ENCODE measurements at regions not wholly inside any gene's neighbourhood (a gene's known extent, or its start where the extent isn't known, plus 50 kb on each side); places are given as distances from the start of the nearest gene placed in this dataset.
"Not testable (repeated sequence)": the region's sequence is repeated elsewhere in the genome, so short reads cannot be mapped to it uniquely, and the experiment has no call there.

DNA sequence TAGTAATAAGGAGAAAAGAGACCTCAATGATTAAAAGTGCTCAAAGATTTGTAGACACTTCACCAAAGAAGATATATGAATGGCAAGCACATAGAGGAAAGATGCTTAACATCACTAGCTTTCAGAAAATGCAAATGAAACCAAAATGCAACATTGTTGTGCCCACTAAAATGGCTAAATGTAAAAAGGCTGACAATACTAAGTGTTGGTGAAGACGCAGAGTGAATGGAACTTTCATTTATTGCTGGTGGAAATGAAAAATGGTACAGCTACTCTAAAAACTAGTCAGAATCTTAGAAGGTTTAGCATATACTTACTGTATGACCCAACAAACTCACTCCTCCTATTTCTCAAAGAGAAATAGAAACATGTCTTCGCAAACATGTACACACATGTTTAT lies 212.9 kb upstream of the PITRM1 start:
- no peak for DNase-seq (ENCODE audit: low read depth in 2 of 2)

DNA sequence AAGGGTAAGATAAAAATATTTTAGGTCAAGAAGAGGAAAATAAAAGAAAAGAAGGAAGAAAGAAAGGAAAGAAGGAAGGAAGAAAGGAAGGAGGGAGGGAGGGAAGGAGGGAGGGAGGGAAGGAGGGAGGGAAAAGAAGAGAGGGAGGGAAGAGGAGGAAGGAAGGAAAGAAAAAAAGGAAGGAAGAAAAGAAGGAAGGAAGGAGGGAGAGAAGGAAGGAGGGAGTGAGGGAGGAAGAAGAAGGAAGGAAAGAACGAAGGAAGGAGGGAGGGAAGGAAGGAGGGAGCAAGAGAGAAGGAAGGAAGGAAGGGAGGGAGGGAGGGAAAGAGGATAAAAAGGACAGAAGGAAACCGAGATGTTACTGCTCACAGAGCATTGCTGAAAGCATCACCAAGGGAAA lies 209.5 kb upstream of the PITRM1 start:
- no peak for DNase-seq (ENCODE audit: low read depth in 2 of 2)

DNA sequence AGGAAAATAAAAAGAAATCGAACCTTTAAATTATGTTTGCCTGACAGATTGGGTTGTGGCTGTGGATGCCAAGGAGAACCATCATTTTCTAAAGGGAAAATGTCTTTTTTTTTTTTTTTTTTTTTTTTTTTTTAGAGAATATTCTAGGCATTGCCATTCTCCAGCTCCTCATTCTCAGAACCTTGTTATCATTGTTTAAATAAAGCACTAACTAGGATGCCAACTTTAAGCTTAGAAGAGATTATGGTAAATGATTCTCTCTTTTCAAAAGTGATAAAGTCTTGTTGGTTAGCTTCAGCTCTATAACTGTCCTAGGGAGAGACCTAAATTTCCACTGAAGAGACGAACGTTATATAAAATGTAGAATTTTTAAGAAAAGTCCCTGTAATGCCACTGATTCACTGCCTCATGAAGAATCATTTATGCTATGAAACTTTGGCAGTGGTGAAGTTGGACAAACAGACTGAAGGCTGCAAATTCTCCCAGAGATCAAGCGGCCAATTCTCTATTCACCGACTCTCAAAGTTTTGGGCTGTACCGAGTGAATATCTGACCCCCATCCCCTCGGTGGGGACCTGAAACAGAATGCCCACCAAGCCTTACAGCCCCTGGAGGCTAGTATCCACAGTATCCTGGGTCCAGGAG lies 207.9 kb upstream of the PITRM1 start:
- DNase-seq (ENCODE audit: low read depth in 2 of 2) = no peak

DNA sequence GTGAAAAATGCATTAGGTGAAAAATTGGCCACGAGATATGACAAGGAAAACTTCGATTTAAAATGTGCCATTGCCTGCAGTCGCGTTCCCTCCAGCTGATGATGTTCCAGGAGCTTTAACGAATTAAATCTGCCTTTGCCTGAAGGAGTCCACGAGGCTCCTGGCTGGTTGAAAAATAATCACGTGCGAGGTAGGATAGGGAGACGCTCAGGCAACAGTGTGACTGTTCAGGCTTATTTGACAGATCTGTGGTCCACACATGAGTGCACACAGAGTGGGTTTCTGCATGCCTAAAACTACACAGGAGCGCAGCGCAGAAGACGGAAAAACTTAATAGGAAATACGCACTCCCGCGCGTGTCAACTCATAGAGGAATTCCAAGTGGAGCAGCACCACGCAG lies 204.0 kb upstream of the PITRM1 start:
- DNase-seq (ENCODE audit: low read depth in 2 of 2) = no peak

DNA sequence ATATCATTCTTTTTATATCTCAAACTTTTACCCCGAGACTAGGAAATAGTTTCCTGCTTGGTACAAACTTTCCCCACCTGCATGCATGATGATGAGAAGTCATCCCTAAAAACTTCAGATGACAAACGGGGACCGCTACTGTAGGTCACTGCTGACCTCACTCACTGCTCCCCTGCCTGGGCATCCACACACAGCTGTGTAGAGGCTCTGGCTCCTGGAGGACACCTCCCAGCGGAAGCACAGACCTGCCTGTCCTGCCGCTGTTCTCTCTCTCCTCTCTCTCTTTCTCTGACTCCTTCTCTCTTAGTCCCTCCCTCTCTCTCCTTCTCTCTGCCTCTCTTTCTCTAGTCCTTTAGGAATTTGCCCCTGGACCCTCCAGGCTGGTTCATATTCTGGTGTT lies 202.9 kb upstream of the PITRM1 start:
- DNase-seq (ENCODE audit: low read depth in 2 of 2) = no peak

DNA sequence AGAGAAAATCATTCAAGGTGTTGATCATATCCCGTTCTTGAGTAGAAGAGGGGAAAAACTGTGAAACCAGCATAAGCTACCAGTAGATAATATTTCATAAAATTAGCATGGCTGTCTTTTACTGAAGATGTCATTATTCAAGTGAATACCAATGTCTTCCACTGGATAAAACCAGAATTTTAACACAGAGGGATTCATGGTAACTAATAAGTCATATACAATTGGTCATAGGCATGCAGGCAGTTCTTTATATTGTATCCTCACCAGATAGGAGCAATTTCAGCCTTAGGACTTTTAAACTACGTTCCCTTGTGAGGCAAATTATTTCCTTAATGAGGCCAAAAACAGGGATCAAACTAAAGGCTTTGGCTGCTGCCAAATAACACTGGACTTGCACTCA lies 202.3 kb upstream of the PITRM1 start:
- DNase-seq (ENCODE audit: low read depth in 2 of 2) = no peak

DNA sequence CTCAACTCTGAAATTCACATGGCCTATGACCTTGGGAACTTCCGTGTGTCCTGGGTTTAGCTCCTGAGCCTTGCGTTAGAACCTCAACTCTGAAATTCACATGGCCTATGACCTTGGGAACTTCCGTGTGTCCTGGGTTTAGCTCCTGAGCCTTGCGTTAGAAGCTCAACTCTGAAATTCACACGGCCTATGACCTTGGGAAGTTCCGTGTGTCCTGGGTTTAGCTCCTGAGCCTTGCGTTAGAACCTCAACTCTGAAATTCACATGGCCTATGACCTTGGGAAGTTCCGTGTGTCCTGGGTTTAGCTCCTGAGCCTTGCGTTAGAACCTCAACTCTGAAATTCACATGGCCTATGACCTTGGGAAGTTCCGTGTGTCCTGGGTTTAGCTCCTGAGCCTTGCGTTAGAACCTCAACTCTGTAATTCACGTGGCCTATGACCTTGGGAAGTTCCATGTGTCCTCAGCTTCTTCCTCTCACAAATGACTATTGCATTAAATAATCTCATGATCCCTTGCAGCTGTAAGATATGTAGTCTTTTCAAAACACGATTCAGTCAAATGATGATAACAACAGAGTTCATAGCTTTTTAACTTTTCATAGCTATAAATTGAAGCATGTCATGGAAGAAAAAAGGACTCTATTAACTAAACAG lies 200.9 kb upstream of the PITRM1 start:
- not testable (repeated sequence) for DNase-seq (ENCODE audit: low read depth in 2 of 2)

DNA sequence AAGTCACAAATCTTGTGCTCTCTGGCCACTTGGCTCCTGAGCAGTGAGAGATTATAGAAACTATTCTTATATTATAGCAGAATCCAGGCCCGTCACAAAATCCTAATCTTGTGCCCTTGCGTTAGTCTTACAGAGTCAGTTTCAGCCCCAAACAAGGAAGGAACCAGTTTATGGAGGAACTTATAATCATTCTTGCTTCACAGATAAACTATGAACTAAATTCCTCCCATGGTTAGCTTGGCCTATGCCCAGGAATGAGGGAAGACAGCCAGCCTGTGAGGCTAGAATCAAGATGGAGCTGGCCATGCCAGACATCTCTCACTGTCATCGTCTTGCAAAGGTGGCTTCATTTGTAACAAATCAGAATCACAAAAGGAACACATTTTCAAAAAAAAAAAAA lies 199.7 kb upstream of the PITRM1 start:
- no peak for DNase-seq (ENCODE audit: low read depth in 2 of 2)

DNA sequence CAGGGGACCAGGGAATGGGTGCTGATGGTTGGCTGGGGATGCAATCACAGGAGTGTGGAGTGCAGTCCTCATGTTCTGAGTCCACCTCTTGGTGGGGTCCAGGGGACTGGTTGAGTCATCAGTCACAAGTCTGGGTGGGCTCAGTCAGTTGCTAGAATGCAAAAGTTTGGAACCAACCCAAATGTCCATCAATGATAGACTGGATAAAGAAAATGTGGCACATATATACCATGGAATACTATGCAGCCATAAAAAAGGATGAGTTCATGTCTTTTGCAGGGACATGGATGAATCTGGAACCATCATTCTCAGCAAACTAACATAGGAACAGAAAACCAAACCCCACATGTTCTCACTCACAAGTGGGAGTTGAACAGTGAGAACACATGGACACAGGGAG lies 199.0 kb upstream of the PITRM1 start:
- DNase-seq (ENCODE audit: low read depth in 2 of 2) = not testable (repeated sequence)

DNA sequence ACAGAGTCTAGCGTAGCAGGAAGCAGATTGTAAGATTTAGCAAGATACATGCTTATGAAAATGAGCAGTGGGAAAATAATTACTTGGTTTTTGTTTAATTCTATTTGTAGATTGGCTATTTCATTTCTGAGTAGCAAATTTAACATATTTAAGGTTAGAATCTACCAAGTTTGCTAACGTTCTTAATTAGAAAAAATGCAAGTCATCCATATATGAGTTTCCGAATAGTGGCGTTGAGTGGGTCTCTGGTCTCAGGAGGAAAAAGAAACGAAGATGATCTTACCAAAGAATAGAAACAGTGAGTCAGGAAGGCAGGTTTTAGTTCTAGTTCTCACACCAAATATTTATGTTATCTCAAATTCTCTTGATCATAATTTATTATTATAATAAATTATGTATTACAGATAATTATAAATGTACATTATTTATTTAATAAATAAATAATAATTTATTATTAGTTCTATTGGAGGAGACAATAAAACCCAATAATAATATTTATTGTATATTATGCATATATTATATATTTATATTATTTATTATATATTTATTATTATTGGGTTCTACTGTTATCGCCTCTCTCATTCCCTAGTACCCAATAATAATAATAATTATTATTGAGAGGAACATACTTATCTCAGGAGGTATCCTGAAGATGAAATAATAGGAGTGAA lies 194.3 kb upstream of the PITRM1 start:
- no peak for DNase-seq (ENCODE audit: low read depth in 2 of 2)

DNA sequence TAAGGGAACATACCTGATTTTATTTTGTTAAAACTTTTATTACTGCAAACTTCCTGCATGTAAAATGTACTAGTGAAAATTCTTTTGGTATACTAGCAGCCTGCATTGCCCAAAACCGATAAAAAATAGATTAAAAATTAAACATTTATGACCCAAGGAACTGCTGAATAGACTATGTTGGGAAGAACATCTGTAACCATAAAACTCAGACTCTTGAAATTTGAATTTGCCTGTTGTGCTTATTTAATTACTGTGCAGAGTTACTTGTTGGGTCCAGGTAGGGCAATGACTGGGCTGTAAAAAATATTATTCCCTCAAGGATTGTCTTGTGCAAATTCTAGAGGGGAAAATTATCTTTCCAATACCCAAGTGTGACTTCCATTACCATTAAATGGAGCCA lies 193.5 kb upstream of the PITRM1 start:
- DNase-seq (ENCODE audit: low read depth in 2 of 2) = no peak

DNA sequence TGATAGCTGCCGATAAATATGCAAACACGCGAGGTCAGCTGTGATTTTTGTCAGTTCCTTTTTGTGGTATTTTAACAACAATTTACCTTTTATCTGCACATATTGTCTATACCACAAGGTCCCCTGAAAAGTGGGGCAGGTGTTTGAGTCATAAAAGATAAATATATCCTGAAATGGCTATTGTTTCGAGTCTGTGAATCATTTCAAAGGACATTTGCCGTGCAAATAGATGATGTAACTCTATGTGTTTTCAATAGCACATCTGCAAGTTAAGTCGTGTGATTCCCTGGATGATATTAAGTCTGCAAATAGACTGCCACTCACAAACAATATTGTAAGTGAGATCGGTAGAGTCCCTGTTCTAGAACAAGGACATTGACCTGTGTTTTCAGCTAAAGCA lies 193.0 kb upstream of the PITRM1 start:
- no peak for DNase-seq (ENCODE audit: low read depth in 2 of 2)

DNA sequence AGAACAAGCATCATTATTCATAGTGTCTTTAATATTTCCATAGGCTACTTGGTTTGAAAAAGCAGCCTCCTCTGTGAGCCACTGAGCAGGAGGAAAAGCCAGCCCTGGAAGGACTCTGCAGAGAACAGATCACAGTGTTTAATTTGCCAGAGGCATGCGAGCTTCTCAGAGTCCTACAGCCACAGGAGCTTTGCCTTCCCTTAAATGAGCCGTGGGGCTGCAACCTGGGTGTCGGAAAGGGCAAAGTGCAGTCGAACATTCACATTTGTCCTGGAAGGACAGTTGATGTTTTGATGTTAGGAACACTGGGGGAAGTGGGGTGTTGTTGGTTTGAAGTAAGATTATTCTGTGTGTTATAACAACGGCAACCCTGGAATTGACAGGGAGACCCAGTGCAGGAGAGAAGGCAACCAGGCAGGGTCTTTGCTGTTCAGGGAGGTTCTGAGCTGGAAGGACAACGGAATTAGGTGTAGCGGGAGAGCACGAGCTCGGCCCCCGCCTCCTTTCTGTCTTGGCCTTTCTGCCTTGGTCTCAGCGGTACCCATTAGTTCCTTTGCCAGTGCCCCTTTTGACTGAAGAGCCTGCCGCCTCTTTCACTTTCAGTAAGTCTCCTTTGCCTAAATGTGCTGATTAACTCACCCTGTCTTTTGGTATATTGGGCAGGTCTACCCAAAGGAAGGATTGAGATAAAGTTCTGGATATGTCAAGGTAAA lies 192.3 kb upstream of the PITRM1 start:
- no peak for DNase-seq (ENCODE audit: low read depth in 2 of 2)

DNA sequence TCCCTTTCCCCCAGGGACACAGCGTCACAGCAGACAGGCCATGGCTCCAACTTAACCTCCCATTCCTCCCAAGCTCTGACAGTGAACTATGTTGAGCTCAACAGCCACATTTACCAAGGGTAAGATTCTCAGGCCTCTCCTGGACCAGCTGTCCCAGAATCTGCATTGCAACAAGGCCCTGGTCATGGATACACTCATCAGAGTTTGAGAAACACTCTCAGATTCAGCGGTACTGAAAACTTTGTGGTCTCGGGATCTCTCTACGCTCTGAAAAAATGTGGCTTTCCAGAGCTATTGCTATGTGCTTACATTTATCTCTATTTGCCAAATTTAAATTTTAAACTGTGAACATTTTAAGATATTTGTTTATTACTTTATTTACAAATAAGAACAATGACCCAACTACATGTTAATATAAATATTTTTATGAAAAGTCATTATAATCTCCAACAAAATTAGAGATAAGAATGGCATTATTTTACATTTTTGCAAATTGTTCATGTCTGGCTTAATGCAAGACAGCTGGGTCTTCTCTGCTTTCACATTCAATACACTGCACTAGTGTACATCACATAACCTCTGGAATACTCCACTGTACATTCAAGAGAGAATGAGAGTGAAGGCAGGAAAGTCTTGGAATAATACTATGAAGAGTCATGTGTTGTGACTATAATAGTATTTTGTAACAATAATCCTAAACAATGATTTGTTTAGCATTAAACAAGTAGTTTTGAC lies 190.9 kb upstream of the PITRM1 start:
- no peak for DNase-seq (ENCODE audit: low read depth in 2 of 2)

DNA sequence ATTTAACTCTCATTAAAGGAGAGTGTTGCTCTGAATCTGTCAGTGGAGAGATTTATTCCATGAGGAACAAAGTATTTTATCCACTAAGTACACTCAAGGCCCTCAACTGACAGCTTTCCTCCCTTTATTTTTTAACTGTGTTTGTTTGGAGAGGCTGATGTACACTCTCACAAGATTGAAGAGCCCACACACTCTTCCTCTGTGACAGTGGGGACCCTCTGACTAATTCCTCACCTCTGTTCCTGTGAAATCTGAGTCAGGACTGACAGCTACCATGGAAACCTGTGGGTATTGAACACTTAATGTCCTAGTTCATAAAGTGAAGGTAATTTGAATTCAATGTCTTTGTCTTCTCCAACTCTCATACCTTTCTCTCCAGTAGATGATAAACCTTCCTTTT lies 189.8 kb upstream of the PITRM1 start:
- no peak for DNase-seq (ENCODE audit: low read depth in 2 of 2)

DNA sequence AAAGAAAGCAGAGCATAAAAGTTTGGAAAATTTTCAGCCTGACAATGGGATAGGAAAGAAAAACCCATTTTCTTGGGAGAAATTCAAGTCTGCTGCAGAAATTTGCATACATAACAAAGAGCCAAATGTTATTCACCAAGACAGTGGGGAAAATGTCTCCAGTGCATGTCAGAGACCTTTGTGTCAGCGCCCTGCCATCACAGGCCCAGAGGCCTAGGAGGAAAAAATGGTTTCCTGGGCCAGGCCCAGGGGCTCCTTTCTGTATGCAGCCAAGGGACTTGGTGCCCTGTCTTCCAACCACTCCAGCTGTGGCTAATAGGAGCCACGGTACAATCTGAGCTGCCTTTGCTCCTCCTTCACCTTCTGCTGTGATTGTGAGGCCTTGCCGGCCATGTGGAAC lies 189.1 kb upstream of the PITRM1 start:
- no peak for DNase-seq (ENCODE audit: low read depth in 2 of 2)

DNA sequence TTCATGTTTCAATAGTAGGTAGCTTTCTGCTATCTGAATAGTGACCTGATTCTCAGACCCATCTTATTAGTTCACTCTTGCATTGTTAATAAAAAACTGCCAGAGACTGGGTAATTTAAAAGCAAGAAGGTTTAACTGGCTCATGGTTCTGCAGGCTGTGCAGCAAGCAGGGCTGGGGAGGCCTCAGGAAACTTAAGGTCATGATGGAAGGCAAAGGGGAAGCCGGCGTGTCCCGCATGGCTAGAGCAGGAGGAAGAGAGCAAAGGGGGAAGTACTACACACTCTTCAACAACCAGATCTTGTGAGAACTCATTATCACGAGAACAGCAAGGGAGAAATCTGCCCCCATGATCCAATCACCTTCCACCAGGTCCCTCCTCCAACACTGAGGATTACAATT lies 185.2 kb upstream of the PITRM1 start:
- no peak for DNase-seq (ENCODE audit: low read depth in 2 of 2)

DNA sequence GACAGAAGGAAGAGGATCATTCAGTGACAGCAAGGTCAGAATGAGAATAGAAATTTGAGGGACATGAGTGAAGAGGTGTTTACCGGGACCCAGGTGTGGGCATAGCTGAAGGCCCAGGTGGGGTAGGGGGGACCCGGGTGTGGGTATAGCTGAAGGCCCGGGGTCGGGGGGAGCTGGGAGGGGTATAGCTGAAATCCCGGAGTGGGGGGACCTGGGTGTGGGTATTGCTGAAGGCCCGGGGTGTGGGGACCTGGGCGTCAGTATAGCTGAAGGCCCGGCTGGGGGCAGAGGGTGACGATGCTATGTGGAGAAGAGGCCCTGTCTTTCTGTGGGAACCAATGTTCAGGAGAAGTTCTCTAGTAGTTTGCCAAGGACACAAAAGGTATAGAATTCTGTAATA lies 183.0 kb upstream of the PITRM1 start:
- no peak for DNase-seq (ENCODE audit: low read depth in 2 of 2)

DNA sequence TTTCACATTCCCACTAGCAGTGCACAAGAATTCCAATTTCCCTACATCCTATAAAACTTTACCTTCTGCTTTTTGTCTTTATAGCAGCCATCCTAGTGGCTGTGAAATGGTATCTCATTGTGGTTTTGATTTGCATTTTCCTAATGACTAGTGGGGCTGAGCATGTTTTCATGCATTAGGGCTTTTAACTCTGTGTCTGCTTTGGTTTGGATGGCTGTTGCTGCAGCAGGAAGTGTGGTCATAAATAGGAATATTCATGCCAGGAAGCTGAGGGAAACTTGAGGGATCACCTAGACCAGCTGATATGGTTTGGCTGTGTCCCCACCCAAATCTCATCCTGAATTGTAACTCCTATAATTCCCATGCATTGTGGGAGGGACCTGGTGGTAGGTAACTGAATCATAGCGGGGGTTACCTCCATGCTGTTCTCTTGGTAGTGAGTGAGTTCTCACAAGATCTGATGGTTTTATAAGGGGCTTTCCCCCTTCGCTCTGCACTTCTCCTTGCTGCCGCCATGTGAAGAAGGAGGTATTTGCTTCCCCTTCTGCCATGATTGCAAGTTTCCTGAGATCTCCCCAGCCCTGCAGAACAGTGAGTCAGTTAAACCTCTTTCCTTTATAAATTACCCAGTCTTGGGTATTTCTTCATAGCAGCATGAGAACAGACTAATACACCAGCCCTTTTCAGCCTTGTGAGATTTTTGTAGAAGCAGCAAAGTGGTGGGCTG lies 181.8 kb upstream of the PITRM1 start:
- no peak for DNase-seq (ENCODE audit: low read depth in 2 of 2)

DNA sequence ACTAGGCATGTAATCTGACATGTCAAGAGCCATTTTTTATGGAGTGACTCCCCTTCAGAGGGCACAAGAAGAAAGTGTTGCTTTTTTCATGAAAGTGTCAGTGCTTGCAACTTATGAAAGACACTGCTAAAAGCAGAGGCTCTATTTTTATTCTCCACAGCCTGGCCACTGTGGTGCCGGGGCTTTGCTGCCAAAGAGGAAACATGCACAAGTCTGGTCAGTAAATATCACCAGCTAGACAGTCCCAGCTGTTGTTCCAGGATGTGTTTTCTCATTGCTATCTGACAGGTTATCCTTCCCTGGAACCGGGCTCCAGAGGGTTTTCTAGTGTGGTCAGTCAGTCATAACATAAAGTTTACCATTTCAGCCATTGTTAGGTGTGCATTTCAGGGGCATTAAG lies 180.7 kb upstream of the PITRM1 start:
- no peak for DNase-seq (ENCODE audit: low read depth in 2 of 2)

DNA sequence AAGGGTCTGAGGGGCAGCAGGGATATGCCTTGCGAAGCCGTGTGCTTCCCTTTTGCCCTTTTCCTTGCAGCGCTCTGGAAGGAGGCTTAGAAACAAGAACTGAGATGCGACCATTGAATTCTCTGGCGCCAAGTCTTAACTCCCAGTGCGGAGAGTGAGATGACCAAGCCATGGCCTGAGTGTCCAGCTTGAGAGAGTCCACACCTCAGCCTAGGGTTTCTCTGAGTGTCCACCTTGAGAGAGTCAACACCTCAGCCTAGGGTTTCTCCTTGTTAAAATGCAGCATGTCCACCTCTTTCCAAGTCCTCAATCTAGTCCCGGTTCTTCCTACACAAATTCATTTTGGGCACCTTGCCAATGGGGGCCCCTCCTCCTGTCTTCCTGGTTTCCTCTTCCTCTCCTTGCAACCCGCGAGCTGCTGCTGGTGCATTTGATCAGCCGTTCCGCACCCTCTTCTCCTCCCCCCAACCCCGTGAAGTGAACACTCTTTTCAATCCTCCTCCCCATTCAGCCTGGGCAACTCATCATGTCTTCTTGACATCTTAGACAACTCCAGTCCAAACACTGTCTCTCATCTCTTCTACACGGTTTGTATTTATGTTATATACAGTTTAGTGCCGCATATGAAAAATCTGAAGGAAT lies 178.2 kb upstream of the PITRM1 start:
- no peak for DNase-seq (ENCODE audit: low read depth in 2 of 2)

All from stimulated activated CD8-positive, alpha-beta memory T cell treated with anti-CD3 and anti-CD28 coated beads, Interleukin-7, amount 100 ng/mL, for 1 hour (primary cell).